A549 (cell line): ENCODE measurements at regions not wholly inside any gene's neighbourhood (a gene's known extent, or its start where the extent isn't known, plus 50 kb on each side); places are given as distances from the start of the nearest gene placed in this dataset.

ENCODE experiments used
- ATAC-seq, 2 experiments: fragments of 200-7000 bp in 1 of 2; fragments of >200 bp in 1 of 2; cut with Nextera tagmentation in 1 of 2; cut with Tn5 transposase in 1 of 2; 3 replicates each; pipeline versions ENCODE4 v1.8.0 to v1.9.1; 2018 to 2020; ENCODE audit warnings: mild to moderate bottlenecking in 1 of 2, moderate library complexity in 1 of 2
- CTCF ChIA-PET: fragments of 300-600 bp; sonication (Branson Sonifier 250); formaldehyde crosslinking; extraction: SDS; loops from one replicate; lab custom pipeline; 2021; ENCODE audit warnings: antibody characterized with exemption, inconsistent platforms; lab: Yijun Ruan, JAX
- POLR2A ChIA-PET: fragments of 350-600 bp; formaldehyde crosslinking; extraction: SDS; loops from one replicate; lab custom pipeline; 2021; ENCODE audit warnings: antibody characterized with exemption, inconsistent platforms; lab: Yijun Ruan, JAX
- DNase-seq, 2 experiments: peaks; one replicate each; pipeline versions ENCODE4 v3.0.0 to v3.0.0-alpha.2; 2011 to 2016; ENCODE audit warnings: low read depth in 1 of 2, low spot score in 1 of 2
- FAIRE-seq: peaks from 2 replicates; lab custom pipeline; 2011; peaks lifted over from hg19 to GRCh38; lab: Jason Lieb, UNC
- H3K27ac ChIP-seq, 2 experiments: fragments of >200 bp; sonication (Bioruptor Twin); formaldehyde crosslinking; 3 replicates each; pipeline ENCODE4 v1.5.1; 2016 to 2017
- H3K4me1 ChIP-seq: fragments of >200 bp; sonication (Bioruptor Twin); formaldehyde crosslinking; 3 replicates; pipeline ENCODE4 v1.6.1; 2016
- H3K4me2 ChIP-seq: fragments of >200 bp; sonication (Bioruptor Twin); formaldehyde crosslinking; 3 replicates; pipeline ENCODE4 v1.6.1; 2016
- H3K4me3 ChIP-seq: fragments of >200 bp; sonication (Bioruptor Twin); formaldehyde crosslinking; 3 replicates; pipeline ENCODE4 v1.5.1; 2016
- H3K9me3 ChIP-seq: fragments of >200 bp; sonication (Bioruptor Twin); formaldehyde crosslinking; 3 replicates; pipeline ENCODE4 v1.6.1; 2016
- BHLHE40 ChIP-seq: IDR thresholded peaks from 2 replicates; pipeline ENCODE4 v1.6.1; 2012; ENCODE audit warnings: low read depth, low read length, inconsistent platforms
- CHD2 ChIP-seq: fragments of 150-350 bp; IDR thresholded peaks from 2 replicates; pipeline ENCODE4 v1.6.1; 2014; ENCODE audit warnings: low read length; ENCODE audit not compliant: partially characterized antibody
- CHD4 ChIP-seq: fragments of 200-600 bp; sonication (generic); IDR thresholded peaks from 2 replicates; pipeline ENCODE4 v1.6.1; 2016; ENCODE audit warnings: antibody characterized with exemption, mild to moderate bottlenecking, borderline replicate concordance
- E2F6 ChIP-seq: IDR thresholded peaks from 2 replicates; pipeline ENCODE4 v1.6.1; 2012; ENCODE audit warnings: low read depth, borderline replicate concordance
- ELK1 ChIP-seq: fragments of 150-350 bp; IDR thresholded peaks from 2 replicates; pipeline ENCODE4 v1.6.1; 2014; ENCODE audit warnings: low read depth, mild to moderate bottlenecking, low read length
- FOXS1 ChIP-seq: fragments of 250-450 bp; sonication (Bioruptor Pico); IDR thresholded peaks from 2 replicates; pipeline ENCODE4 v1.5.0; 2020; ENCODE audit warnings: mild to moderate bottlenecking, moderate library complexity
- HDAC2 ChIP-seq: fragments of 200-600 bp; sonication (generic); IDR thresholded peaks from 2 replicates; pipeline ENCODE4 v1.6.1; 2016
- HEYL ChIP-seq: fragments of 250-450 bp; sonication (Bioruptor Pico); IDR thresholded peaks from 2 replicates; pipeline ENCODE4 v1.8.0; 2021; ENCODE audit warnings: mild to moderate bottlenecking, moderate library complexity
- HMGXB4 ChIP-seq: fragments of 250-450 bp; sonication (Bioruptor Pico); IDR thresholded peaks from 2 replicates; pipeline ENCODE4 v1.5.0; 2021; ENCODE audit warnings: mild to moderate bottlenecking, moderate library complexity, borderline replicate concordance
- HOXA7 ChIP-seq: fragments of 250-450 bp; sonication (Bioruptor Pico); IDR thresholded peaks from 2 replicates; pipeline ENCODE4 v1.5.0; 2020; ENCODE audit warnings: mild to moderate bottlenecking, moderate library complexity
- HOXB13 ChIP-seq: fragments of 250-450 bp; sonication (Bioruptor Pico); IDR thresholded peaks from 2 replicates; pipeline ENCODE4 v1.5.0; 2020; ENCODE audit warnings: low read depth, mild to moderate bottlenecking, moderate library complexity
- HOXB5 ChIP-seq: fragments of 250-450 bp; sonication (Bioruptor Pico); IDR thresholded peaks from 2 replicates; pipeline ENCODE4 v1.5.0; 2020; ENCODE audit warnings: mild to moderate bottlenecking, moderate library complexity
- JUNB ChIP-seq: fragments of >200 bp; sonication (Bioruptor Twin); formaldehyde crosslinking; IDR thresholded peaks from 2 replicates; pipeline ENCODE4 v1.6.1; 2016
- KDM1A ChIP-seq: fragments of 200-600 bp; sonication (generic); IDR thresholded peaks from 2 replicates; pipeline ENCODE4 v1.6.1; 2016; ENCODE audit warnings: low read depth, mild to moderate bottlenecking
- MAFK ChIP-seq: fragments of 450-650 bp; IDR thresholded peaks from 2 replicates; pipeline ENCODE4 v1.6.1; 2014; ENCODE audit not compliant: partially characterized antibody
- MAX ChIP-seq: IDR thresholded peaks from 2 replicates; pipeline ENCODE4 v1.6.1; 2012
- NFE2L2 ChIP-seq: fragments of 150-350 bp; conservative IDR thresholded peaks from 2 replicates; pipeline ENCODE4 v1.6.1; 2014; ENCODE audit warnings: low read length
- NPAS2 ChIP-seq: fragments of 250-450 bp; sonication (Bioruptor Pico); IDR thresholded peaks from 2 replicates; pipeline ENCODE4 v1.8.0; 2022; ENCODE audit warnings: mild to moderate bottlenecking, moderate library complexity, borderline replicate concordance
- NR3C1 ChIP-seq: fragments of >200 bp; sonication (Bioruptor Twin); formaldehyde crosslinking; IDR thresholded peaks from 3 replicates; pipeline ENCODE4 v1.6.1; 2017
- PHF8 ChIP-seq: fragments of 200-600 bp; sonication (generic); IDR thresholded peaks from 2 replicates; pipeline ENCODE4 v1.6.1; 2016; ENCODE audit warnings: low read depth, mild to moderate bottlenecking, antibody characterized with exemption, moderate library complexity, borderline replicate concordance
- RARB ChIP-seq: fragments of 250-450 bp; sonication (Bioruptor Pico); IDR thresholded peaks from 2 replicates; pipeline ENCODE4 v1.8.0; 2021; ENCODE audit warnings: mild to moderate bottlenecking, moderate library complexity
- RCOR1 ChIP-seq: fragments of 150-350 bp; IDR thresholded peaks from 2 replicates; pipeline ENCODE4 v1.6.1; 2014; ENCODE audit warnings: antibody characterized with exemption, low read length, low read depth
- REST ChIP-seq: fragments of 200-600 bp; sonication (generic); IDR thresholded peaks from 2 replicates; pipeline ENCODE4 v1.6.1; 2016; ENCODE audit warnings: antibody characterized with exemption, mild to moderate bottlenecking, moderate library complexity
- TFCP2L1 ChIP-seq: fragments of 250-450 bp; sonication (Bioruptor Pico); IDR thresholded peaks from 2 replicates; pipeline ENCODE4 v1.5.0; 2021; ENCODE audit warnings: mild to moderate bottlenecking
- USF2 ChIP-seq: fragments of 450-650 bp; IDR thresholded peaks from 2 replicates; pipeline ENCODE4 v1.6.1; 2014; ENCODE audit warnings: antibody characterized with exemption
- ZC3H11A ChIP-seq: fragments of 450-650 bp; IDR thresholded peaks from 2 replicates; pipeline ENCODE4 v1.6.1; 2014; ENCODE audit warnings: antibody characterized with exemption, mild to moderate bottlenecking
- ZFP36 ChIP-seq: fragments of 450-650 bp; IDR thresholded peaks from 2 replicates; pipeline ENCODE4 v1.6.1; 2014; ENCODE audit warnings: borderline replicate concordance; ENCODE audit not compliant: partially characterized antibody
- ZSCAN20 ChIP-seq: fragments of 250-450 bp; sonication (Bioruptor Pico); IDR thresholded peaks from 2 replicates; pipeline ENCODE4 v1.8.0; 2022; ENCODE audit warnings: mild to moderate bottlenecking, moderate library complexity
- WGBS: methylation state at CpG from one replicate; pipeline ENCODE4 v1.1.6; 2017; ENCODE audit errors: missing lambda C conversion rate; 5-methylcytosine and 5-hydroxymethylcytosine counted together

- CTCF ChIA-PET, result no interaction called here
- no peak for FAIRE-seq
Observed at GRCh38 chr9:26551971-26552370, 340.6 kb downstream of the CAAP1 start.

GRCh38 chr9:26551451-26551850 is 341.2 kb downstream of the CAAP1 start:
- no peak overlapping the region for H3K4me3 ChIP-seq

More at GRCh38 chr9:26551971-26552370, 340.6 kb downstream of the CAAP1 start:
- no peak overlapping the region for H3K27ac ChIP-seq
- H3K4me1 ChIP-seq, result no peaks in the 10 kb centered on the region
- no peak for ATAC-seq
- no peak overlapping the region for H3K4me3 ChIP-seq
- no peak for TF ChIP-seq FOXS1
- TF ChIP-seq HOXB5 (CRISPR knock-in tag), result no peak
- no peak for TF ChIP-seq HOXA7 (CRISPR knock-in tag)
- no peak for TF ChIP-seq MAX
- TF ChIP-seq USF2, result no peak
- TF ChIP-seq HMGXB4 (CRISPR knock-in tag), result no peak
- TF ChIP-seq CHD4, result no peak
- TF ChIP-seq NFE2L2, result no peak
- TF ChIP-seq NPAS2 (CRISPR knock-in tag), result no peak
- no peak for TF ChIP-seq HOXB13 (CRISPR knock-in tag)
- no peak for TF ChIP-seq HDAC2
- DNase-seq, result no peak
- peaks cover 3% of the 10 kb centered on the region; the same call in 1 of the 3 replicates for H3K9me3 ChIP-seq
- no peak overlapping the region for H3K4me2 ChIP-seq
- POLR2A ChIA-PET, result no interaction called here

More at GRCh38 chr9:26551451-26551850, 341.2 kb downstream of the CAAP1 start:
- H3K4me1 ChIP-seq, result no peaks in the 10 kb centered on the region
- WGBS, result 5% methylated on average over 2 of the region's 2 CpGs
- FAIRE-seq (no peak), ATAC-seq (no peak), DNase-seq (no peak)
- H3K9me3 ChIP-seq, result peaks cover under 1% of the 10 kb centered on the region; the same call in 1 of the 3 replicates
- H3K27ac ChIP-seq, result no peak overlapping the region
- POLR2A ChIA-PET, result no interaction called here
- CTCF ChIA-PET, result no interaction called here
- no peak overlapping the region for H3K4me2 ChIP-seq
- TF ChIP-seq BHLHE40 (no peak), HEYL (CRISPR knock-in tag) (no peak), ELK1 (no peak), RARB (CRISPR knock-in tag) (no peak), PHF8 (no peak), NR3C1 (no peak), ZSCAN20 (CRISPR knock-in tag) (no peak), REST (no peak), HDAC2 (no peak), CHD2 (no peak), RCOR1 (no peak), JUNB (no peak), HOXA7 (CRISPR knock-in tag) (no peak), ZFP36 (no peak), MAFK (no peak), NPAS2 (CRISPR knock-in tag) (no peak), ZC3H11A (no peak), TFCP2L1 (no peak), E2F6 (no peak), KDM1A (no peak)
